Tibial artery (tissue), 4 donors: ENCODE measurements at regions not wholly inside any gene's neighbourhood (a gene's known extent, or its start where the extent isn't known, plus 50 kb on each side); places are given as distances from the start of the nearest gene placed in this dataset.

ENCODE experiments used
- DNase-seq, 2 donors: peaks; one replicate each; pipeline ENCODE4 v3.0.0-alpha.2; 2019
- H3K27ac ChIP-seq, 2 donors: fragments of 200-600 bp; sonication (generic) in 1 of 2; 1 replicate in 1 of 2; 2 replicates in 1 of 2; pipeline ENCODE4 v1.5.1; 2018 to 2019; ENCODE audit warnings: mild to moderate bottlenecking in 1 of 2
- H3K27me3 ChIP-seq, 2 donors: fragments of 200-600 bp; sonication (generic) in 1 of 2; one replicate each; pipeline versions ENCODE4 v1.5.1 to v1.6.0; 2016 to 2019
- H3K36me3 ChIP-seq, 3 donors: fragments of 200-600 bp; sonication (generic) in 2 of 3; one replicate each; pipeline ENCODE4 v1.5.1; 2016 to 2019; ENCODE audit warnings: mild to moderate bottlenecking in 2 of 3
- H3K4me1 ChIP-seq, 4 donors: fragments of 200-600 bp; sonication (generic) in 2 of 4; 1 replicate in 3 of 4; 2 replicates in 1 of 4; pipeline ENCODE4 v1.5.1; 2016 to 2019
- H3K4me3 ChIP-seq, 2 donors: fragments of 200-600 bp; sonication (generic) in 1 of 2; 1 replicate in 1 of 2; 2 replicates in 1 of 2; pipeline ENCODE4 v1.5.1; 2018 to 2019; ENCODE audit warnings: mild to moderate bottlenecking in 2 of 2
- H3K9me3 ChIP-seq, 3 donors: fragments of 200-600 bp; sonication (generic) in 1 of 3; one replicate each; pipeline ENCODE4 v1.5.1; 2016 to 2019
- CTCF ChIP-seq, 2 experiments: fragments of 200-600 bp in 1 of 2; fragments of 450-650 bp in 1 of 2; IDR thresholded peaks; one replicate each; pipeline ENCODE4 v1.5.1; 2017 to 2019; ENCODE audit warnings: antibody characterized with exemption in 2 of 2, mild to moderate bottlenecking in 1 of 2, moderate library complexity in 1 of 2
- intact Hi-C: fragments of 100-400 bp; cut with DNase I; formaldehyde crosslinking; loops from one replicate; pipeline ENCODE4 v1.15.0; 2023; ENCODE audit warnings: low total_unique reads

- no peak overlapping the region for H3K27ac ChIP-seq
- no peak overlapping the region for H3K4me3 ChIP-seq
- no peaks in the 10 kb centered on the region for H3K9me3 ChIP-seq
- H3K27me3 ChIP-seq: no peaks in the 10 kb centered on the region
- intact Hi-C loops: no loop called here
- no peak for TF ChIP-seq CTCF (IDR thresholded peaks at IDR 0.05)
- no peaks in the 10 kb centered on the region for H3K36me3 ChIP-seq
- no peak for DNase-seq
- H3K4me1 ChIP-seq: no peaks in the 10 kb centered on the region
Observed at GRCh38 chr13:63855457-63856118, 2439.9 kb upstream of the PCDH20 start.

DNA sequence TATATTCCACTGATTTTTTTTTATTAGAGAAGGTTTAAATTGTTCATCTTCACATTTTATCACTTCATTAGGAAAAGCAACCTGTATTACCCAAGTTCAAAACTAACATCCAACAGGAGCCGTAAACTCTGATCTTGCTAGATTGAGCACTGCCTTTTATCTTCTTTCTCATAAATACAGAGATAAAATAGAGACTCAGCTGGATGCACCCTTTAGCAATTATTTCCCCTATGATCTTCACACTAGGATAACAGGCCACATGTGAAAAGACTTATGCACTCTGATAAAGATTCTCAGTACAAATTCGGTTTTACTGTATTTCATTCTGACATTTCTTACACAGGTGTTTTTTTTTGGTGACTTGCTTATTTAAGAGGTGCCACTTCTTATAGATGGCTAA is 2438.2 kb upstream of the PCDH20 start:
- H3K4me3 ChIP-seq: no peak overlapping the region
- H3K36me3 ChIP-seq: no peaks in the 10 kb centered on the region
- no peaks in the 10 kb centered on the region for H3K27me3 ChIP-seq
- intact Hi-C loops: no loop called here
- no peaks in the 10 kb centered on the region for H3K4me1 ChIP-seq
- H3K27ac ChIP-seq: no peak overlapping the region
- H3K9me3 ChIP-seq: no peaks in the 10 kb centered on the region
- no peak for DNase-seq
- no peak for TF ChIP-seq CTCF (IDR thresholded peaks at IDR 0.05)

DNA sequence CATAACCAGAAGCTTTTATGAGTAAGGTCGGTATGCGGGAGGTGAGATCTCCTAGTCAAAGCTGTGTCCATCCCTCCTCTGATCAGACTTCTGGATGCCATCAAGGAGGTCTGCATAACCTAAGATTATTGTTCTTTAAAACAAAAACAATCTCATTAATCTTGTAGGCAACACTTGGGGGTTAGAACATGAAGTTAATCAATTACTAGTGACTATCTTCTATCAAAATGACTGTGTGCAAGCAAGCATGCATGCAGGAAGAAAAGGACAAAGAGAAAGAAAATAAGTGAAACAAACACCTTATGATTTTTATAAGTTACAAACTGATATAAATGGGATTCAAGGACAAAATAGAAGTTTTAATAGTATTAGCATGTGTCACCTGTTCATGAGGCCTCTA is 2435.9 kb upstream of the PCDH20 start:
- DNase-seq: no peak
- Histone ChIP-seq H3K27ac (no peak overlapping the region), H3K4me3 (no peak overlapping the region), H3K4me1 (no peaks in the 10 kb centered on the region), H3K36me3 (no peaks in the 10 kb centered on the region), H3K27me3 (no peaks in the 10 kb centered on the region), H3K9me3 (no peaks in the 10 kb centered on the region)
- no peak for TF ChIP-seq CTCF (IDR thresholded peaks at IDR 0.05)
- intact Hi-C loops: no loop called here

- peak in 1 of 2 donors; percentile 57 for DNase-seq
- Histone ChIP-seq H3K27me3 (no peaks in the 10 kb centered on the region), H3K4me1 (no peaks in the 10 kb centered on the region), H3K36me3 (no peaks in the 10 kb centered on the region), H3K9me3 (peaks cover 0 to 26% (median 0%) of the 10 kb centered on the region in 3 donors), H3K4me3 (no peak overlapping the region), H3K27ac (no peak overlapping the region)
- no peak for TF ChIP-seq CTCF (IDR thresholded peaks at IDR 0.05)
- intact Hi-C loops: no loop called here
Observed at GRCh38 chr13:63843766-63844699, 2428.4 kb upstream of the PCDH20 start.

DNA sequence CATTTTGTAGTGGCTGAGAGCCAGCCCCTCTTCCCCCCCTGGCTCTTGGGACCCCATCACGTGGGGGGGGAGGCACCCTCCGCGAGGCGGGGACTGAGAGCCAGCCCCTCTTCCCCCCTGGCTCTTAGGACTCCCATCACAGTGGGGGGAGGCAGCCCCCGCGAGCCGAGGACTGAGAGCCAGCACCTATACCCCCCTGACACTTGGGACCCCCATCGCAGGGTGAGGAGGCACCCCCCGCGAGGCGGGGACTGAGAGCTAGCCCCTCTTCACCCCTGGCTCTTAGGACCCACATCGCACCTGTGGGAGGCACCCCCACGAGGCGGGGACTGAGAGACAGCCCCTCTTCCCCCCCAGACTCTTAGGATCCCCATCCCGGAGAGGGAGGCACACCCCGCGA is 2426.5 kb upstream of the PCDH20 start:
- Histone ChIP-seq H3K27ac (no peak overlapping the region), H3K4me3 (no peak overlapping the region), H3K9me3 (peaks cover 0 to 26% (median 0%) of the 10 kb centered on the region in 3 donors), H3K27me3 (no peaks in the 10 kb centered on the region), H3K4me1 (no peaks in the 10 kb centered on the region), H3K36me3 (no peaks in the 10 kb centered on the region)
- TF ChIP-seq CTCF (IDR thresholded peaks at IDR 0.05): no peak
- peak in 1 of 2 donors; percentile 37 for DNase-seq
- intact Hi-C loops: no loop called here
